KOPT-K1 (cell line): ENCODE measurements at regions not wholly inside any gene's neighbourhood (a gene's known extent, or its start where the extent isn't known, plus 50 kb on each side); places are given as distances from the start of the nearest gene placed in this dataset.

ENCODE experiments used
- H3K27ac ChIP-seq: fragments of 200-600 bp; sonication (generic); 2 replicates; pipeline ENCODE4 v1.5.1; 2016; ENCODE audit warnings: antibody characterized with exemption, mild to moderate bottlenecking, low read depth, low read length; ENCODE audit not compliant: poor library complexity, severe bottlenecking
- H3K36me3 ChIP-seq: fragments of 200-600 bp; sonication (generic); 2 replicates; pipeline ENCODE4 v1.5.1; 2017; ENCODE audit warnings: antibody characterized with exemption, mild to moderate bottlenecking, low read length, moderate library complexity; ENCODE audit not compliant: insufficient read depth
- H3K9me3 ChIP-seq: fragments of 200-600 bp; sonication (generic); 2 replicates; pipeline ENCODE4 v1.5.1; 2017; ENCODE audit warnings: antibody characterized with exemption, low read length, mild to moderate bottlenecking; ENCODE audit not compliant: insufficient read depth, poor library complexity, severe bottlenecking

DNA sequence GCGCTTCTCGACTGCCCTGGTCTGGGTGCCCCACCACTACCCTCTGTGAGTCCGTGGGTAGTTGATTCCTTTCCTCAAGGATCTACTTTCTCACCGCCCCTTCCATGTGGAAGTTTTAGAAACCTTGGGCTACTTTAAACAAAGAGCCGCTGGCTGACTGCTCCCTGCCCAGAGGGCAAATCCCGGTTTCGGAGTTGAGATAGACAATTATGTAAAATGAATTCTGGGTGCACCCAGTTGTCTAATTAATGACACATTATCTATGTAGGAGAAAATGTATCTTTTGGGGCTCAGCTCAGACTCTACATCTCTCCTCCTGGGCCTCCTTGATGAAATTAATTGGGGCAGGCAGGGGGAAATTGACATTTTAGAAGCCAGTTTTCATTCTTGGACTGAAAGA is 305.4 kb downstream of the UQCRFS1 start:
- Histone ChIP-seq H3K9me3 (no peaks in the 10 kb centered on the region), H3K27ac (no peak overlapping the region), H3K36me3 (no peaks in the 10 kb centered on the region)

DNA sequence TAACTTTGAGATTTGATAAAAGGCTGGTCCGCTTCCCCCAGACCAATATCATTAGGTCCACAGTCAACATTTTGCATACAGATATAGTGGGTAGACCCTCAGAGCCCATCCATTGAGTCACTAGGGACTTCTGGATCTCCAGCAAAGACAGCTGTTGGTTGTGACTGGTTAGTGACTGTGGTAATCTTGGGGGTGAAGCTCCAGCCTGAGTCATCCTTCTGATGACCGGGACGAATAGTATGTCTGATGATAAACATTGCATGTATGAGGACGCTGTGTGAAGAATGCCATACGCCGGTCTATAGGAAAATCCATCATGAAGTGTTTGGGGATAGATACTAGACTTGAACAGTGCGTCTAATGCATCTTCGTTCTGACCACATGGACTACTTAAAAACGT is 307.0 kb downstream of the UQCRFS1 start:
- Histone ChIP-seq H3K36me3 (no peaks in the 10 kb centered on the region), H3K27ac (no peak overlapping the region), H3K9me3 (no peaks in the 10 kb centered on the region)

DNA sequence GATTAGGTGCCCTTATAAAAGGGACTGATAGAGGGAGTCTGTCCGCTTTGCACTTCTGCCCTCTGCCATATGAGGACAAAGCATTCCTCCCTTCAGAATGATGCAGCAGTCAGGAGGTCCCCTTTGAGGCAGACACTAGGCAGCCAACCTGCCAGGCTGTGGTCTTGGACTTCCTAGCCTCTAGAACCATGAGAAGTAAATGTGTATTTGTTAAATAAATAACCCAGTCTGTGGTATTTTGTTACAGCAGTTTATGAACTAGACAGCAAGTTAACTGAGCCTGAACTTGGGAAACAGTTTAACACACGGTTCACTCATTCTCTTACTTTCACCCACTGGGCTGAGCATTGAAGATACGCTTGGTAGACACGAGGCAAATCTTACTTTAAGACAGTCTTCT is 313.2 kb downstream of the UQCRFS1 start:
- Histone ChIP-seq H3K36me3 (no peaks in the 10 kb centered on the region), H3K27ac (no peak overlapping the region), H3K9me3 (no peaks in the 10 kb centered on the region)

DNA sequence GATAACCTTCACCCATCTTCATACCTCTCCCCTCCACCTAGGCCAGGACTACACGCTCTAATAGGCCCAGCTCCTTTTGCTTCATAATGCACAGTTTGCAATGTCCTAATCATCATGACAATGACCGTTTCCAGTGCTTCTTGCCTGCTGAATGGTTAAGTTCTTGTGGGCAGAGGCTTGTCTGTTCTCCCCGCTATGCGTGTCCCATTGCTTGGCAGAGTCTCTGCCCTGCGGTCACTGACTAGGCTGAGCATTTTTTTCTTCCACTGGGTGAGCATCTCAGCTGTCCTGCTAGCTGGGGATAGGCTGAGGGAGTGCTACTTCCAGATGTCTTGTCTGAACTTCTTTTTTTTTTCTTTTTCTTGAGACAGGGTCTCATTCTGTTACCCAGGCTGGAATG is 314.7 kb downstream of the UQCRFS1 start:
- Histone ChIP-seq H3K27ac (no peak overlapping the region), H3K36me3 (no peaks in the 10 kb centered on the region), H3K9me3 (no peaks in the 10 kb centered on the region)

DNA sequence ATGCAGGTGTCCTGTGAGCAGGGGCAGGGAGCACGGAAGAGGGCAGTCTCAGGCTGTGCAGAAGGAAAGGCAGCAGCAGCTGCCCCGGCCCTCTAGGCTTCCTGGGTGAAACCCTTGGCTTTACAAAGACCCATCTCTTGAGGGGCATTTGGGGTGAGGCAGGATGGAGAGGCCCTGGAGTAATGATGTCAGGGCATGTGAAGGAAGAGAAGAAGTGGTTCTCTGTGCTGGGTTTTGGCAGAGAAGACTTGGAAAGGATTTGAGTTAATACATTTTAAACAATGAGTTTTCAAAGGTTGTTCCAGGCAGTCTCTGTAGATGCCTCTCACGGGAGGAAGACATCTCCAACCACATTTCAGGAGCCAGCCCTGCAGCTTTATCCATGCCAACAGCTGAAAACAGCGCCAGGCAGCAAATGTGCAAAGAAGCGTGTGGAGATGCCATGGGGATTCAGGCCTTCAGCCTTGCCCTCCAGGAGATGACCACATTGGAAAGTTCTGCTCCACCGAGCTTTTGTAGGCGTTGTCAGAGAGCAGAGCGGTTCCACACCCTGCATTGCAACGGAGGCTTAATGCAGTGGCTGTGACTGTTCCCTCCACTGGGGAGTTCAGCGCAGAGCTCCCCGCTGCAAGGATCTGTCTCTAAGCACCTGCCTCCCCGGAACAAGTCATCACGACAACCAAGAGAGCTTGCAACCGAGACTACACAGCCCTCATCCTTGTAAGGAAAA is 322.8 kb downstream of the UQCRFS1 start:
- H3K9me3 ChIP-seq, result no peaks in the 10 kb centered on the region
- H3K36me3 ChIP-seq, result no peaks in the 10 kb centered on the region
- no peak overlapping the region for H3K27ac ChIP-seq

DNA sequence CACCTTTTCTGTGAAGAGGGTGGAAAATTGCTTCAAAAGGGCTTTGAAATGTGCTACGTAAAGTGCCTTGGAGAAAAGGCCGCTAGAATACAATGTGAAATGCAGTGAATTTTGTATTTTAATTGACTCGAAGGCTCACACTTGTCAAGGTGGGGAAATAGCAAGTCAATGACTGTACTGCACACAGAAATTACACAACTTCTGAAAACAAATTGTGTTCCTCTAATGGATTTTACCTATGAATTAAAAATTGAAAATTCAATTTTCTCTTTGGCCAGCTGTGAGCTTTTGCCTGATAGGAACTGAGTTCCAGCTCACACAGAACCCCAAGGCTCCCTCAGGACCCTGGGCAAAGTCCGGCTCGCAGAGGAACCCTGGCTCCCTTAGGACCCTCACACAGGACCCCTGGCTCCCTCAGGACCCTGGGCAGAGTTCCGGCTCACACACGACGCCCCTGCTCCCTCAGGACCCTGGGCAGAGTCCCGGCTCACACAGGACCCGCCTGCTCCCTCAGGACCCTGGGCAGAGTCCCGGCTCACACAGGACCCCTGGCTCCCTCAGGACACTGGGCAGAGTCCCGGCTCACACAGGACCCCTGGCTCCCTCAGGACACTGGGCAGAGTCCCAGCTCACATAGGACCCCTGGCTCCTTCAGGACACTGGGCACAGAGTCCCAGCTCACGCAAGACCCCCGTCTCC is 324.9 kb downstream of the UQCRFS1 start:
- no peak overlapping the region for H3K27ac ChIP-seq
- H3K9me3 ChIP-seq, result no peaks in the 10 kb centered on the region
- H3K36me3 ChIP-seq, result no peaks in the 10 kb centered on the region

DNA sequence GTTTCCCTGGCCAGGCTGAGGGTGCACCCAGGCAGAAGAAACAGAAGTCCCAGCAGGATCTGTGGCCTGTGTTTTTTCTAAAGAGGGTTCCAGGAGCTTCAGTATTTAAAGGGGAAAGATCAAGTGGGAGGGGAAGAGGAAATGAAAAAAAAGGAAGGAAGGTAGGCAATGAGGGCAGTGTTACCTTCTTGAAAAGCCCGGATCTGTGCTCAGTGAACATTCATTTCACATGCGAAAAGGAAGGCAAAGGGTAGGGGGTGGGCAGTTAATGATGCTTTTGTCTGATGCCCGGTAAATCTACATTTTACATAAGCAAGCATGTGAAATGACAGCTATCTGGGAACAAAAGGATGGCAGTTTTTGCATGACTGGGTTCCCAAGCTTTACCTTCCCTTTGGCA is 326.2 kb downstream of the UQCRFS1 start:
- Histone ChIP-seq H3K9me3 (no peaks in the 10 kb centered on the region), H3K36me3 (no peaks in the 10 kb centered on the region)

DNA sequence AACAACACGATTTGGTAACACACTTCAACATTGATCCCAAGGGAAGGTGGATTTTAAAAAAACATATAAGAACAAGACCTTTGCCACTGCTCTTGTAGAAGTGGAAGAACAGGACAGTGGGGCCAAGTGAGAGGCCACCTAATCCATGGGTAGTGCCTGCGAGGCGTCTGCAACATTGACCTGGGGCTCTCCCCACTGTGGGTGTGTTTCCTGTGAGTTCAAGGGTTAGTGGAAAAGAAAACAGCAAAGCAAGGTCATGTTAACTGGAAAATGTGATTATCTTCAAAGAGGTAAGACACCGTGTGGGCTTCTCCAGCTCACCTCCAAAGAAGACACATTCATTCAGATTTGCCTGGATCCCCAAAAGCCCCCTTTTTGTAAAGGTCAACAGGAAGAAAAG is 327.0 kb downstream of the UQCRFS1 start:
- Histone ChIP-seq H3K36me3 (no peaks in the 10 kb centered on the region), H3K9me3 (no peaks in the 10 kb centered on the region), H3K27ac (no peak overlapping the region)

More for the DNA sequence above, 326.2 kb downstream of the UQCRFS1 start:
- no peak overlapping the region for H3K27ac ChIP-seq

DNA sequence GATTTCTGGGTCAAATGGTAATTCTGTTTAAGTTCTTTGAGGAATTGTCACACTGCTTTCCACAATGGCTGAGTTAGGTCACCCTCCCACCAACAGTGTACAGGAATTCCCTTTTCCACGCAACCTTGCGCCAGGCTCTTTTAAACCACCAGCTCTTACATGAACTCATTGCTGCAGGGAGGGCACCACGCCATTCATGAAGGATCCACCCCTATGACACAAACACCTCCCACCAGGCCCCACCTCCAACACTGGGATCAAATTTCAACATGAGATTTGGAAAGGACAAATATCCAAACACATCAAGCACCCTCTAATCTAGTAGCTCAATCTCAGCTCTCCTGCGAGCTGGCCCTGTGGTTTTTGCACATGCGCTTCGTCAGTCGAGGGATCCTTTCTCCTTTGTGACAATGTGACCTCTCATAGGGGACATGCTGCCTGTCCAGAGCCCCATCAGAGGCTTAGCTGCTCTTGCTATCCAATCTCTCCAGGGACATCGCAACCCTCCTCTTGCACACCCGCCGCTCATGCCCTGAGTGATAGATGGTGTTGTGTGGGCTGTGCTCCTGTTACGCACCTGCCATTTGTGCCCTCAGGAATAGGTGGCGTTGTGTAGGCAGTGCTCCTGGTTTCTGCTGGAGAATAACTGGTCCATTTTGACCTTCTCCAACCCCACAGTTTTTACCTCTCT is 328.0 kb downstream of the UQCRFS1 start:
- Histone ChIP-seq H3K36me3 (no peaks in the 10 kb centered on the region), H3K27ac (no peak overlapping the region), H3K9me3 (no peaks in the 10 kb centered on the region)

DNA sequence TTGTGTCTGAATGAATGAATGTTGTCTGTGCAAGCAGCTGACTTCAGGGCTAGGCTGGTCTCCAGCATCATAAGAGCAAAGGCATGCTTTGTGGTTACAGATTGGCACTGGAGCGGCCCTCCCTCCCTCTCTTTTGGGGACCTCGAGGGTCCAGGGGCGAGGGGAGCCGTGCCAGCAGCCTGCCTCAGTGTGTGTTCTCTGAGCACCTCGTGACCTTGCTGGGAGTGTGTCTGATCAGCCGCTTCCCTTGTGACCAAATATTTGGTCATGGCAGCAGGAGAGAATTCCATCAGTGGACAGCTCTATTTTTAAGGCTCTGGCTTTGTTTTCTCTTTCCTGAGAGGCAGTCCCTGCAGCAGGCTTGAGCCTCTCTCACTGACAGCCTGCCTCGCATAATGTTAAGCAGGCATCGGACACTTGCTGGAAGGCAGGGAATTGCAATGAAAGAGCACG is 329.7 kb downstream of the UQCRFS1 start:
- no peaks in the 10 kb centered on the region for H3K9me3 ChIP-seq
- no peaks in the 10 kb centered on the region for H3K36me3 ChIP-seq
- no peak overlapping the region for H3K27ac ChIP-seq

DNA sequence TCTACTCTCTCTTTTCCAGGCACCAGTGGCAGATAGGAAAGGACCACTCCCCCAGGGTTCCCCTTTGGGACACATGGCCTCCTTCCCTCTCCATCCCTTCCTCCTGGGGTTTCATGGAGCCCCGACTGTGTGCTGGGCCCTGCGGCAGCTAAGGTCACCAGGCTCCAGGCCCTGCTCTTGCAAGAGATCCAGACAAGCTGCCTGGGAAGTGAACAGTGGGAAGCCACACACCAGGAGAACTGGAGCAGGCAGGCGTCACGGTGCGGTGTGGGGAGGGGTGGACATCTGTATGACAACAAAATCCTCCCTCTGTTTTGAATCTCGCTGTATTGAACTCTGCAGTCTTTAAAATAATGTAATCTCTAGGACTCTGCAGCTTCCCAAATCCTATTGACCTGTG is 330.1 kb downstream of the UQCRFS1 start:
- H3K9me3 ChIP-seq, result no peaks in the 10 kb centered on the region
- no peaks in the 10 kb centered on the region for H3K36me3 ChIP-seq
- no peak overlapping the region for H3K27ac ChIP-seq

DNA sequence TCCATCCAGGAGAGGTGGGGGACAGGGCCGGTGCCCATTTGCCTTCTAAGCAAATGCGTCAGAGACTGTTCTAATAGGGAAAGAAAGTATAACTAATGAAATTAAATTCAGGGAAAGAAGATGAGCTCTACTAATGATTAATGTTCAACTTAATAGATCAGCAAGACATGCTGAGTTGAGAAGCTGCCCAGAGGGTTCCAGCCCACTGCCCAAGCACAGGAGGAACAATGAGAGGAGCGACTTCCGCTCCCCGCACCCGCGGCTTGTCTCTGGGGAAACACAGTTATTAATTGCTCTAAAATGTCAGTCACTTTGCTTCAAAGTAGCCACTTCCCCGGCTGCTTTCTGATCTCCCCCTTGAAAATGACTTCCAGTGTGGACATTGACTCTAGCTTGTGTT is 331.3 kb downstream of the UQCRFS1 start:
- H3K36me3 ChIP-seq, result no peaks in the 10 kb centered on the region
- H3K9me3 ChIP-seq, result no peaks in the 10 kb centered on the region
- no peak overlapping the region for H3K27ac ChIP-seq

DNA sequence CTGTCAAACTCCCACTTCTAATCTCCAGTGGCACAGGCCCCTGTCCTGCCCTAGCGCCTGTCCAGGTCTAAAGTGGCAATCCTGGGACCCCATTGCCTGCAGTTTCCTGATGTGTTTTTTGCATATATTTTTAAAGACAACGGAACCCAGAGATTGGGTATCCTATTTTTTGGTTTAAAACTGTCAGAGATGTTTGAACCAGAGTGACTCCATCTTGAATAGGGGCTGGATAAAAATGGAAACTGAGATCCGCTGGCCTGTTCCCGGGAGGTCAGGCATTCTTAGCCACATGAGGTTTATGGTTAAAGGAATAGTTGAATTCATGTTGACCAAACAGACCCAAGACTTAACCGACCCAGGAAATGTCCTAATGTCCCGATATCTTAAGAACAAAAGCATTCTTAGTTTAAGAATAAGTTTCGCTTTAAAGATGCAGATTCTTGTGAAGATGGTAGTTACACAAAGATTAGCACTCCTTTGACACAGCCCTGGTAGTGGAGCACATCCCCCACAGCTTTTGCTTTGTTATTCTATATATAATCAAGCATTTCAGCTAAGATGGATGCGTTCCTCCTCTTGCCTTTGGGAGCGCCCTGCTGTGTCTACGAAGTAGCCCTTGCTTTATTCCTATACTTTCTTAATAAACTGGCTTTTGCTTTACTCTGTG is 332.1 kb downstream of the UQCRFS1 start:
- H3K36me3 ChIP-seq, result no peaks in the 10 kb centered on the region
- no peak overlapping the region for H3K27ac ChIP-seq

DNA sequence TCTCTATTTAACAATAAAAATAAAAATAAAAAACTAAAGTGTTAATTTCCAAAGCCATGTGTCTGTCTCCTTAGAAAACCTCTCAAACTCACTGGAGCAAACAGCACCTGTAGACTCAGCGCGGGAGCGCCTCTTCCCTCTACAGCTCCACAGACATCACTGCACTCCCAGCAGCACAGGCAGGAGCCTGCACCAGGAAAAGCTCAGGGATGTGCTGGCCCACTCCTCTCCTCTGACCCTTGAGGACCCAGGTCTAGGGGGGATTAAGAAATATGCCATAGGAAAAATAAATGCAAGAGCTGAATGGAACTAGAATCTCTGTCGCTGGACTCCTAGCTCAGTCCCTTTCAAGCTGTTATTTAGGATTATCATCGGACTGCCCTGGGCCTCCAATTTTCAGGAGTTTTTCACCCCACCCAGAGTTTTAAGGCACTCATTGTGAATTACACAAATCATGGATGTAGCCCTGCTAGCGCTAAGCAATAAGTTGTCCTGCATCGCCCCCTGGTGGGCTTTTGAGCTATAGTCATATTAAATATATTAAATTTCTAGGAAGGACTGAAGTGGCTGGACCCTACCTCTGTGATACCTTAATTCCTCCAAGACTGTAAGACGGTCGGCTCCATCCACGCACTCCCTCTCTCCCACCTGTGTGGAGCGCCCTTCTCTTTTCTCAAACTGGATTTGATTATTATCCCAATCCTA is 333.9 kb downstream of the UQCRFS1 start:
- H3K27ac ChIP-seq, result no peak overlapping the region
- H3K36me3 ChIP-seq, result no peaks in the 10 kb centered on the region
- H3K9me3 ChIP-seq, result no peaks in the 10 kb centered on the region

More for the DNA sequence above, 332.1 kb downstream of the UQCRFS1 start:
- no peaks in the 10 kb centered on the region for H3K9me3 ChIP-seq
